Neural cell (in vitro differentiated cells): ENCODE measurements at regions not wholly inside any gene's neighbourhood (a gene's known extent, or its start where the extent isn't known, plus 50 kb on each side); places are given as distances from the start of the nearest gene placed in this dataset.

Experiments used
- H2AFZ ChIP-seq: fragments of 200-600, 300-800 bp; sonication (generic), shearing (Covaris generic); 2 replicates; pipeline ENCODE4 v1.6.0; 2014; ENCODE audit warnings: low read depth, mild to moderate bottlenecking, antibody characterized with exemption, low read length, moderate library complexity
- H3F3A ChIP-seq: fragments of 200-600 bp; shearing (Covaris generic); 2 replicates; pipeline ENCODE4 v1.6.1; 2016; ENCODE audit warnings: mild to moderate bottlenecking, moderate library complexity, mixed read lengths, antibody characterized with exemption, low read length; ENCODE audit not compliant: insufficient read depth, poor library complexity, severe bottlenecking
- H3K27ac ChIP-seq: fragments of 200-600, 300-800 bp; sonication (generic), shearing (Covaris generic); 2 replicates; pipeline ENCODE4 v1.5.1; 2014; ENCODE audit warnings: mild to moderate bottlenecking, low read length, moderate library complexity
- H3K27me3 ChIP-seq: fragments of 300-800, 200-600 bp; sonication (generic), shearing (Covaris generic); 2 replicates; pipeline ENCODE4 v1.6.0; 2014; ENCODE audit warnings: mild to moderate bottlenecking, low read depth, low read length, moderate library complexity; ENCODE audit not compliant: insufficient read depth
- H3K36me3 ChIP-seq: fragments of 300-800, 200-600 bp; sonication (generic), shearing (Covaris generic); 2 replicates; pipeline ENCODE4 v1.5.1; 2014; ENCODE audit warnings: mild to moderate bottlenecking, antibody characterized with exemption, low read length, moderate library complexity; ENCODE audit not compliant: insufficient read depth
- H3K4me2 ChIP-seq: fragments of 300-800, 200-600 bp; sonication (generic), shearing (Covaris generic); 2 replicates; pipeline ENCODE4 v1.6.0; 2014; ENCODE audit warnings: mild to moderate bottlenecking, low read length
- H3K4me3 ChIP-seq: fragments of 300-800, 200-600 bp; sonication (generic), shearing (Covaris generic); 2 replicates; pipeline ENCODE4 v1.5.1; 2014; ENCODE audit warnings: mild to moderate bottlenecking, low read length, moderate library complexity
- H3K79me2 ChIP-seq: fragments of 200-600 bp; shearing (Covaris generic); replicated peaks from 2 replicates; pipeline ENCODE4 v1.6.0; 2014; ENCODE audit warnings: mild to moderate bottlenecking, low read length, moderate library complexity; ENCODE audit not compliant: insufficient read depth
- H3K9ac ChIP-seq: fragments of 300-800, 200-600 bp; sonication (generic), shearing (Covaris generic); 2 replicates; pipeline ENCODE4 v1.6.1; 2016; ENCODE audit warnings: mild to moderate bottlenecking, low read length, mixed read lengths
- H3K9me2 ChIP-seq: fragments of 200-600 bp; shearing (Covaris generic); 2 replicates; pipeline ENCODE4 v1.6.1; 2016; ENCODE audit warnings: mild to moderate bottlenecking, low read length, mixed read lengths; ENCODE audit not compliant: insufficient read depth
- H3K9me3 ChIP-seq: fragments of 200-600, 300-800 bp; sonication (generic), shearing (Covaris generic); 2 replicates; pipeline ENCODE4 v1.6.1; 2016; ENCODE audit warnings: mild to moderate bottlenecking, mixed run types, low read length, moderate library complexity, mixed read lengths
- H4K20me1 ChIP-seq: fragments of 200-600 bp; shearing (Covaris generic); 2 replicates; pipeline ENCODE4 v1.6.1; 2016; ENCODE audit warnings: mild to moderate bottlenecking, mixed run types; ENCODE audit not compliant: insufficient read depth
- EP300 ChIP-seq: fragments of 450-650 bp; conservative IDR thresholded peaks from 2 replicates; pipeline ENCODE4 v1.6.1; 2014; ENCODE audit warnings: antibody characterized with exemption, mild to moderate bottlenecking, moderate library complexity; ENCODE audit not compliant: poor library complexity, severe bottlenecking
- EZH2 ChIP-seq: fragments of 200-600, 300-800 bp; shearing (Covaris generic), sonication (generic); IDR thresholded peaks from 2 replicates; pipeline ENCODE4 v1.6.1; 2014; ENCODE audit warnings: antibody characterized with exemption, low read length, borderline replicate concordance, mild to moderate bottlenecking; ENCODE audit not compliant: insufficient read depth, poor library complexity, severe bottlenecking
- MXI1 ChIP-seq: fragments of 450-650 bp; conservative IDR thresholded peaks from 2 replicates; pipeline ENCODE4 v1.6.1; 2014; ENCODE audit warnings: antibody characterized with exemption, mild to moderate bottlenecking; ENCODE audit not compliant: poor library complexity, severe bottlenecking
- POLR2AphosphoS5 ChIP-seq: IDR thresholded peaks from 2 replicates; pipeline ENCODE4 v1.6.1; 2012
- RAD21 ChIP-seq: fragments of 450-650 bp; conservative IDR thresholded peaks from 2 replicates; pipeline ENCODE4 v1.6.1; 2014; ENCODE audit warnings: antibody characterized with exemption, mild to moderate bottlenecking, moderate library complexity
- SMC3 ChIP-seq: fragments of 450-650 bp; conservative IDR thresholded peaks from 2 replicates; pipeline ENCODE4 v1.6.1; 2014; ENCODE audit warnings: antibody characterized with exemption, mild to moderate bottlenecking, moderate library complexity; ENCODE audit not compliant: poor library complexity
- TAF1 ChIP-seq: IDR thresholded peaks from 2 replicates; pipeline ENCODE4 v1.6.1; 2012; ENCODE audit warnings: low read depth
- TF ChIP-seq, protein P1 (sequence below): IDR thresholded peaks from 2 replicates; pipeline ENCODE4 v1.6.1; 2012; ENCODE audit warnings: borderline replicate concordance
- TF ChIP-seq, protein P2 (sequence below): fragments of 450-650 bp; IDR thresholded peaks from 2 replicates; pipeline ENCODE4 v1.5.1; 2014; ENCODE audit warnings: antibody characterized with exemption, mild to moderate bottlenecking, moderate library complexity; ENCODE audit not compliant: poor library complexity, severe bottlenecking

DNA sequence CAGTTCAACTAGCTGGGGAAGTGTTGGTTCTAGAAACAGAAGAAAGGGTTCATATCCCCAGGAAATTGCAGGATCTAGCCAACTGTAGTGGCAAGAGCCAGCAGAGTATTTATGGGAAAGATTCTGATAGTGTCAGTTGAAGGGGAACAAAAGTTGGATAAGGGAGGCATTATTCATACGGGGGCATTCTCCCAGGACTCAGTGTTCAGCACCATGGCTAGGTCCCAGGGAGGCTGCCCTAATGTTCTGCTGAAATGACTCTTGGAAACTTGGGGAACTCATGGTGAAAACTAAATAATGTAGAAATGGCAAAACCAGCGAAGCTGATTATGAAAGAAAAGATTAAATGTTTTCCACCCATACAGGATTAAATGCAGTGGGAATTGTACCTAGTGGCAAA, 543.7 kb downstream of the TRIB2 start:
- Histone ChIP-seq H3K36me3 (no peaks in the 10 kb centered on the region), H3F3A (no peaks in the 10 kb centered on the region), H3K4me2 (no peak overlapping the region), H3K9ac (no peak overlapping the region), H3K9me3 (no peaks in the 10 kb centered on the region), H4K20me1 (no peaks in the 10 kb centered on the region), H3K27me3 (no peaks in the 10 kb centered on the region), H3K4me3 (no peak overlapping the region), H3K9me2 (no peaks in the 10 kb centered on the region), H3K79me2 (no peaks in the 10 kb centered on the region), H3K27ac (no peak overlapping the region), H2AFZ (no peak overlapping the region)
- no peak for TF ChIP-seq SMC3
- TF ChIP-seq TAF1, result no peak
- TF ChIP-seq EP300, result no peak
- TF ChIP-seq RAD21, result no peak
- TF ChIP-seq, protein P1, sequence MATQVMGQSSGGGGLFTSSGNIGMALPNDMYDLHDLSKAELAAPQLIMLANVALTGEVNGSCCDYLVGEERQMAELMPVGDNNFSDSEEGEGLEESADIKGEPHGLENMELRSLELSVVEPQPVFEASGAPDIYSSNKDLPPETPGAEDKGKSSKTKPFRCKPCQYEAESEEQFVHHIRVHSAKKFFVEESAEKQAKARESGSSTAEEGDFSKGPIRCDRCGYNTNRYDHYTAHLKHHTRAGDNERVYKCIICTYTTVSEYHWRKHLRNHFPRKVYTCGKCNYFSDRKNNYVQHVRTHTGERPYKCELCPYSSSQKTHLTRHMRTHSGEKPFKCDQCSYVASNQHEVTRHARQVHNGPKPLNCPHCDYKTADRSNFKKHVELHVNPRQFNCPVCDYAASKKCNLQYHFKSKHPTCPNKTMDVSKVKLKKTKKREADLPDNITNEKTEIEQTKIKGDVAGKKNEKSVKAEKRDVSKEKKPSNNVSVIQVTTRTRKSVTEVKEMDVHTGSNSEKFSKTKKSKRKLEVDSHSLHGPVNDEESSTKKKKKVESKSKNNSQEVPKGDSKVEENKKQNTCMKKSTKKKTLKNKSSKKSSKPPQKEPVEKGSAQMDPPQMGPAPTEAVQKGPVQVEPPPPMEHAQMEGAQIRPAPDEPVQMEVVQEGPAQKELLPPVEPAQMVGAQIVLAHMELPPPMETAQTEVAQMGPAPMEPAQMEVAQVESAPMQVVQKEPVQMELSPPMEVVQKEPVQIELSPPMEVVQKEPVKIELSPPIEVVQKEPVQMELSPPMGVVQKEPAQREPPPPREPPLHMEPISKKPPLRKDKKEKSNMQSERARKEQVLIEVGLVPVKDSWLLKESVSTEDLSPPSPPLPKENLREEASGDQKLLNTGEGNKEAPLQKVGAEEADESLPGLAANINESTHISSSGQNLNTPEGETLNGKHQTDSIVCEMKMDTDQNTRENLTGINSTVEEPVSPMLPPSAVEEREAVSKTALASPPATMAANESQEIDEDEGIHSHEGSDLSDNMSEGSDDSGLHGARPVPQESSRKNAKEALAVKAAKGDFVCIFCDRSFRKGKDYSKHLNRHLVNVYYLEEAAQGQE, result no peak
- TF ChIP-seq EZH2, result no peak
- TF ChIP-seq, protein P2, sequence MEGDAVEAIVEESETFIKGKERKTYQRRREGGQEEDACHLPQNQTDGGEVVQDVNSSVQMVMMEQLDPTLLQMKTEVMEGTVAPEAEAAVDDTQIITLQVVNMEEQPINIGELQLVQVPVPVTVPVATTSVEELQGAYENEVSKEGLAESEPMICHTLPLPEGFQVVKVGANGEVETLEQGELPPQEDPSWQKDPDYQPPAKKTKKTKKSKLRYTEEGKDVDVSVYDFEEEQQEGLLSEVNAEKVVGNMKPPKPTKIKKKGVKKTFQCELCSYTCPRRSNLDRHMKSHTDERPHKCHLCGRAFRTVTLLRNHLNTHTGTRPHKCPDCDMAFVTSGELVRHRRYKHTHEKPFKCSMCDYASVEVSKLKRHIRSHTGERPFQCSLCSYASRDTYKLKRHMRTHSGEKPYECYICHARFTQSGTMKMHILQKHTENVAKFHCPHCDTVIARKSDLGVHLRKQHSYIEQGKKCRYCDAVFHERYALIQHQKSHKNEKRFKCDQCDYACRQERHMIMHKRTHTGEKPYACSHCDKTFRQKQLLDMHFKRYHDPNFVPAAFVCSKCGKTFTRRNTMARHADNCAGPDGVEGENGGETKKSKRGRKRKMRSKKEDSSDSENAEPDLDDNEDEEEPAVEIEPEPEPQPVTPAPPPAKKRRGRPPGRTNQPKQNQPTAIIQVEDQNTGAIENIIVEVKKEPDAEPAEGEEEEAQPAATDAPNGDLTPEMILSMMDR, result no peak
- no peak for TF ChIP-seq MXI1
- TF ChIP-seq POLR2AphosphoS5, result no peak

DNA sequence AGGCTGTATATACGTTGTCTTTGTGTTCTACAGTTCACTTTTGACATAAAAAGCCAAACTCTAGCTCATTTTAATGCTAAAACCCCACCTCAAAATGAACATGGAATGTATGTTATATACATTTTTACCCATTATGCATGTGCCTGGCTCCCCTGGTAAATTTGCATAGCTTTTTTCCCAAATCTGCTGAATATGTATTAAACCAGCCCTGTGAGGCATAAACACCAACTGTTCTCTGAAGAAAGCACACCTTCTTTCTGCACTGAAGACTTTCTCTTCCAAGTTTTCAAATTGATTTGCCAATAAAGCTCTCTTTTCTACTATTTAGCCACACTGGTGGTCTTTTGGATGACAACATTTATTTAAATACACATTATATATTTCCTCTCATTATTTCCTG, 549.4 kb downstream of the TRIB2 start:
- Histone ChIP-seq H3K79me2 (no peaks in the 10 kb centered on the region), H3K27ac (no peak overlapping the region), H3F3A (no peaks in the 10 kb centered on the region), H4K20me1 (no peaks in the 10 kb centered on the region), H3K27me3 (no peaks in the 10 kb centered on the region), H2AFZ (no peak overlapping the region), H3K9me3 (no peaks in the 10 kb centered on the region), H3K4me3 (no peak overlapping the region), H3K9ac (no peak overlapping the region), H3K9me2 (no peaks in the 10 kb centered on the region), H3K36me3 (no peaks in the 10 kb centered on the region), H3K4me2 (no peak overlapping the region)
- TF ChIP-seq SMC3 (no peak), POLR2AphosphoS5 (no peak), EP300 (no peak)
- TF ChIP-seq, protein P1, result no peak
